Loucy (cell line): ENCODE measurements at regions not wholly inside any gene's neighbourhood (a gene's known extent, or its start where the extent isn't known, plus 50 kb on each side); places are given as distances from the start of the nearest gene placed in this dataset.
A peak's percentile ranks its signal among the peaks of the same experiment; 100 is the strongest.

Source experiments
- H2AFZ ChIP-seq: fragments of 200-600 bp; sonication (generic); 2 replicates; pipeline ENCODE4 v1.6.0; 2016; ENCODE audit warnings: antibody characterized with exemption, mild to moderate bottlenecking, low read length, moderate library complexity
- H3F3A ChIP-seq: fragments of 200-600 bp; 2 replicates; pipeline ENCODE4 v1.6.0; 2016; ENCODE audit warnings: antibody characterized with exemption, low read depth, mild to moderate bottlenecking
- H3K27me3 ChIP-seq: fragments of 200-600 bp; sonication (generic); 2 replicates; pipeline ENCODE4 v1.6.1; 2014; ENCODE audit warnings: low read length, mild to moderate bottlenecking; ENCODE audit not compliant: insufficient read depth, poor library complexity, severe bottlenecking
- H3K36me3 ChIP-seq: fragments of 200-600 bp; sonication (generic); 2 replicates; pipeline ENCODE4 v1.6.1; 2016; ENCODE audit warnings: low read length; ENCODE audit not compliant: insufficient read depth
- H3K4me1 ChIP-seq: fragments of 200-600 bp; sonication (generic); 2 replicates; pipeline ENCODE4 v1.5.1; 2014; ENCODE audit warnings: low read length, mild to moderate bottlenecking; ENCODE audit not compliant: insufficient read depth, poor library complexity, severe bottlenecking
- H3K4me2 ChIP-seq: fragments of 200-600 bp; sonication (generic); 2 replicates; pipeline ENCODE4 v1.6.0; 2014; ENCODE audit warnings: antibody characterized with exemption, low read length, low read depth, mild to moderate bottlenecking; ENCODE audit not compliant: poor library complexity, severe bottlenecking
- H3K4me3 ChIP-seq: fragments of 200-600 bp; sonication (generic); 2 replicates; pipeline ENCODE4 v1.5.1; 2014; ENCODE audit warnings: low read length, mild to moderate bottlenecking, mixed read lengths; ENCODE audit not compliant: poor library complexity, severe bottlenecking
- H3K79me2 ChIP-seq: fragments of 200-600 bp; sonication (generic); 2 replicates; pipeline ENCODE4 v1.6.1; 2014; ENCODE audit warnings: low read length; ENCODE audit not compliant: insufficient read depth
- H3K9ac ChIP-seq: fragments of 200-600 bp; sonication (generic); 2 replicates; pipeline ENCODE4 v1.6.0; 2014; ENCODE audit warnings: mild to moderate bottlenecking, low read depth, low read length, moderate library complexity; ENCODE audit not compliant: poor library complexity, severe bottlenecking
- H3K9me2 ChIP-seq: fragments of 200-600 bp; sonication (generic); replicated peaks from 2 replicates; pipeline ENCODE4 v1.6.1; 2016; ENCODE audit warnings: low read depth, low read length, mixed read lengths
- H3K9me3 ChIP-seq: fragments of 200-600 bp; sonication (generic); 2 replicates; pipeline ENCODE4 v1.6.1; 2014; ENCODE audit warnings: mild to moderate bottlenecking, antibody characterized with exemption, low read length, low read depth; ENCODE audit not compliant: insufficient read depth
- H4K20me1 ChIP-seq: fragments of 200-600 bp; sonication (generic); 2 replicates; pipeline ENCODE4 v1.6.0; 2014; ENCODE audit warnings: antibody characterized with exemption, low read length, mild to moderate bottlenecking; ENCODE audit not compliant: insufficient read depth, poor library complexity, severe bottlenecking
- CTCF ChIP-seq: fragments of 200-600 bp; sonication (generic); conservative IDR thresholded peaks from 2 replicates; pipeline ENCODE4 v1.5.1; 2014; ENCODE audit warnings: mild to moderate bottlenecking, antibody characterized with exemption, low read length
- EZH2phosphoT487 ChIP-seq: fragments of 200-600 bp; IDR thresholded peaks from 2 replicates; pipeline ENCODE4 v1.6.1; 2018; ENCODE audit warnings: antibody characterized with exemption, mild to moderate bottlenecking, moderate library complexity, borderline replicate concordance

- H3K4me2 ChIP-seq, result no peak overlapping the region
- no peaks in the 10 kb centered on the region for H3K9me3 ChIP-seq
- H3F3A ChIP-seq, result no peaks in the 10 kb centered on the region
- H3K4me1 ChIP-seq, result no peaks in the 10 kb centered on the region
- H3K9me2 ChIP-seq, result no peaks in the 10 kb centered on the region
- no peak overlapping the region for H3K4me3 ChIP-seq
- no peak for TF ChIP-seq CTCF
- TF ChIP-seq EZH2phosphoT487, result no peak
- H3K27me3 ChIP-seq, result no peaks in the 10 kb centered on the region
- H2AFZ ChIP-seq, result no peak overlapping the region
- no peaks in the 10 kb centered on the region for H3K36me3 ChIP-seq
- no peaks in the 10 kb centered on the region for H4K20me1 ChIP-seq
- H3K9ac ChIP-seq, result no peak overlapping the region
- no peaks in the 10 kb centered on the region for H3K79me2 ChIP-seq
Measured at GRCh38 chr2:211157211-211157610, 600.8 kb downstream of the CPS1 start.

GRCh38 chr2:211157856-211158463, 601.6 kb downstream of the CPS1 start:
- Histone ChIP-seq H3K9me3 (no peaks in the 10 kb centered on the region), H3K9ac (no peak overlapping the region), H3K4me1 (no peaks in the 10 kb centered on the region), H3K4me2 (no peak overlapping the region), H4K20me1 (no peaks in the 10 kb centered on the region), H3F3A (no peaks in the 10 kb centered on the region), H3K79me2 (no peaks in the 10 kb centered on the region), H3K27me3 (no peaks in the 10 kb centered on the region), H3K9me2 (no peaks in the 10 kb centered on the region), H2AFZ (peak overlapping the region; percentile 24; the same call in 1 of the 2 replicates), H3K4me3 (no peak overlapping the region), H3K36me3 (no peaks in the 10 kb centered on the region)
- TF ChIP-seq CTCF, result peak; percentile 91
- no peak for TF ChIP-seq EZH2phosphoT487

- TF ChIP-seq CTCF (no peak), EZH2phosphoT487 (no peak)
- Histone ChIP-seq H3F3A (no peaks in the 10 kb centered on the region), H3K36me3 (no peaks in the 10 kb centered on the region)
Measured at GRCh38 chr2:211159972-211160371, 603.6 kb downstream of the CPS1 start.

More at GRCh38 chr2:211159972-211160371, 603.6 kb downstream of the CPS1 start:
- H4K20me1 ChIP-seq, result no peaks in the 10 kb centered on the region
- H3K4me2 ChIP-seq, result no peak overlapping the region
- no peak overlapping the region for H2AFZ ChIP-seq
- H3K4me3 ChIP-seq, result no peak overlapping the region
- no peaks in the 10 kb centered on the region for H3K79me2 ChIP-seq
- no peak overlapping the region for H3K9ac ChIP-seq
- H3K9me3 ChIP-seq, result no peaks in the 10 kb centered on the region
- H3K4me1 ChIP-seq, result no peaks in the 10 kb centered on the region
- no peaks in the 10 kb centered on the region for H3K9me2 ChIP-seq
- no peaks in the 10 kb centered on the region for H3K27me3 ChIP-seq
